ENCODE measurements at regions not wholly inside any gene's neighbourhood (a gene's known extent, or its start where the extent isn't known, plus 50 kb on each side); places are given as distances from the start of the nearest gene placed in this dataset.

- Histone ChIP-seq H3F3A (ENCODE audit: insufficient read depth) (no peaks in the 10 kb centered on the region), H2AFZ (ENCODE audit: low read depth, low read length, severe bottlenecking) (no peak overlapping the region), H3K9ac (ENCODE audit: low read length) (no peak overlapping the region), H3K36me3 (ENCODE audit: low read length) (no peaks in the 10 kb centered on the region), H3K9me3 (ENCODE audit: insufficient read depth, low read length) (no peaks in the 10 kb centered on the region), H3K4me2 (ENCODE audit: low read depth, low read length, poor library complexity, severe bottlenecking) (no peak overlapping the region), H3K9me2 (replicated peaks; ENCODE audit: insufficient read depth, low read length) (no peaks in the 10 kb centered on the region), H3K79me2 (ENCODE audit: insufficient read depth, low read length) (no peaks in the 10 kb centered on the region), H3K4me3 (ENCODE audit: insufficient read depth, low read length, poor library complexity, severe bottlenecking) (no peak overlapping the region), H3K27ac (ENCODE audit: low read depth, low read length) (no peak overlapping the region), H3K27me3 (ENCODE audit: low read length) (no peaks in the 10 kb centered on the region), H4K20me1 (ENCODE audit: low read depth, low read length) (no peaks in the 10 kb centered on the region)
- no peak for TF ChIP-seq EZH2phosphoT487 (conservative IDR thresholded peaks at IDR 0.05; ENCODE audit: low read length)
- no peak for TF ChIP-seq CTCF (IDR thresholded peaks at IDR 0.05; ENCODE audit: insufficient read depth, low read length, poor library complexity, severe bottlenecking)
These were observed 173.2 kb downstream of the RRAGC start for GRCh38 chr1:38686167-38686926.

GRCh38 chr1:38685388-38685787 lies 174.2 kb downstream of the RRAGC start:
- TF ChIP-seq EZH2phosphoT487 (conservative IDR thresholded peaks at IDR 0.05; ENCODE audit: low read length) = no peak
- no peak for TF ChIP-seq CTCF (IDR thresholded peaks at IDR 0.05; ENCODE audit: insufficient read depth, low read length, poor library complexity, severe bottlenecking)
- Histone ChIP-seq H3K27ac (ENCODE audit: low read depth, low read length) (no peak overlapping the region), H3F3A (ENCODE audit: insufficient read depth) (no peaks in the 10 kb centered on the region), H3K4me2 (ENCODE audit: low read depth, low read length, poor library complexity, severe bottlenecking) (no peak overlapping the region), H3K36me3 (ENCODE audit: low read length) (no peaks in the 10 kb centered on the region), H3K27me3 (ENCODE audit: low read length) (no peaks in the 10 kb centered on the region), H4K20me1 (ENCODE audit: low read depth, low read length) (no peaks in the 10 kb centered on the region), H3K9me3 (ENCODE audit: insufficient read depth, low read length) (no peaks in the 10 kb centered on the region), H2AFZ (ENCODE audit: low read depth, low read length, severe bottlenecking) (no peak overlapping the region), H3K79me2 (ENCODE audit: insufficient read depth, low read length) (no peaks in the 10 kb centered on the region), H3K4me3 (ENCODE audit: insufficient read depth, low read length, poor library complexity, severe bottlenecking) (no peak overlapping the region), H3K9ac (ENCODE audit: low read length) (no peak overlapping the region), H3K9me2 (replicated peaks; ENCODE audit: insufficient read depth, low read length) (no peaks in the 10 kb centered on the region)

- Histone ChIP-seq H4K20me1 (ENCODE audit: low read depth, low read length) (no peaks in the 10 kb centered on the region), H3K9me3 (ENCODE audit: insufficient read depth, low read length) (no peaks in the 10 kb centered on the region), H3K9ac (ENCODE audit: low read length) (no peak overlapping the region), H3K27ac (ENCODE audit: low read depth, low read length) (no peak overlapping the region), H3K4me3 (ENCODE audit: insufficient read depth, low read length, poor library complexity, severe bottlenecking) (no peak overlapping the region), H3K79me2 (ENCODE audit: insufficient read depth, low read length) (no peaks in the 10 kb centered on the region), H3K36me3 (ENCODE audit: low read length) (no peaks in the 10 kb centered on the region), H3K4me2 (ENCODE audit: low read depth, low read length, poor library complexity, severe bottlenecking) (no peak overlapping the region), H3K27me3 (ENCODE audit: low read length) (no peaks in the 10 kb centered on the region), H2AFZ (ENCODE audit: low read depth, low read length, severe bottlenecking) (no peak overlapping the region), H3F3A (ENCODE audit: insufficient read depth) (no peaks in the 10 kb centered on the region), H3K9me2 (replicated peaks; ENCODE audit: insufficient read depth, low read length) (no peaks in the 10 kb centered on the region)
- TF ChIP-seq CTCF (IDR thresholded peaks at IDR 0.05; ENCODE audit: insufficient read depth, low read length, poor library complexity, severe bottlenecking) = no peak
- no peak for TF ChIP-seq EZH2phosphoT487 (conservative IDR thresholded peaks at IDR 0.05; ENCODE audit: low read length)
These were observed 178.6 kb downstream of the RRAGC start for GRCh38 chr1:38680801-38681510.
